ENCODE measurements at regions not wholly inside any gene's neighbourhood (a gene's known extent, or its start where the extent isn't known, plus 50 kb on each side); places are given as distances from the start of the nearest gene placed in this dataset.

DNA sequence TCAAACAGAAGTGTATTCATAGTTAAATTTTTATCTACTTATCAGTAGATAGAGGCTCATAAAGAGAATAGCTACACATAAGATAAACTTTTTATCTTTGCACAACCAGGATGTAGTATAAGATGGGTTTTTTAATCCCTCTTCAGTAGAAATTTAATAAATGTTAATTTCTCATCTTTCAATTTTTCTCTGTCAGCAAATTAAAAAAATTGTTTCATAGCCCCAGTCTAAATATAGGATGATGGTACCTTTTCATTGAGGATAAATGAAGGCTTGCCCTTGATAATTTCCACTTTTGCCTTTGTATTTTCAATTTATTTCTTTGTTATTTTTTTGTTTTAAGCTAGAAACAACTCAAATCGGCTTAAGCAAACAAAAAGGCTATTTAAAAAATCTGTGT, 251.2 kb upstream of the NOX3 start:
- DNase-seq, result no peak

GRCh38 chr6:155706341-155706740, 250.7 kb upstream of the NOX3 start:
- DNase-seq, result no peak

- DNase-seq, result no peak
Measured at GRCh38 chr6:155701342-155701741, 245.7 kb upstream of the NOX3 start.

- DNase-seq, result no peak
Measured at GRCh38 chr6:155695495-155695894, 239.9 kb upstream of the NOX3 start.

- no peak for DNase-seq
Measured at GRCh38 chr6:155694419-155694790, 238.8 kb upstream of the NOX3 start.

GRCh38 chr6:155693573-155694418, 238.2 kb upstream of the NOX3 start:
- DNase-seq, result peak; percentile 3

GRCh38 chr6:155690820-155691219, 235.2 kb upstream of the NOX3 start:
- no peak for DNase-seq

GRCh38 chr6:155687645-155688044, 232.0 kb upstream of the NOX3 start:
- DNase-seq, result no peak

DNA sequence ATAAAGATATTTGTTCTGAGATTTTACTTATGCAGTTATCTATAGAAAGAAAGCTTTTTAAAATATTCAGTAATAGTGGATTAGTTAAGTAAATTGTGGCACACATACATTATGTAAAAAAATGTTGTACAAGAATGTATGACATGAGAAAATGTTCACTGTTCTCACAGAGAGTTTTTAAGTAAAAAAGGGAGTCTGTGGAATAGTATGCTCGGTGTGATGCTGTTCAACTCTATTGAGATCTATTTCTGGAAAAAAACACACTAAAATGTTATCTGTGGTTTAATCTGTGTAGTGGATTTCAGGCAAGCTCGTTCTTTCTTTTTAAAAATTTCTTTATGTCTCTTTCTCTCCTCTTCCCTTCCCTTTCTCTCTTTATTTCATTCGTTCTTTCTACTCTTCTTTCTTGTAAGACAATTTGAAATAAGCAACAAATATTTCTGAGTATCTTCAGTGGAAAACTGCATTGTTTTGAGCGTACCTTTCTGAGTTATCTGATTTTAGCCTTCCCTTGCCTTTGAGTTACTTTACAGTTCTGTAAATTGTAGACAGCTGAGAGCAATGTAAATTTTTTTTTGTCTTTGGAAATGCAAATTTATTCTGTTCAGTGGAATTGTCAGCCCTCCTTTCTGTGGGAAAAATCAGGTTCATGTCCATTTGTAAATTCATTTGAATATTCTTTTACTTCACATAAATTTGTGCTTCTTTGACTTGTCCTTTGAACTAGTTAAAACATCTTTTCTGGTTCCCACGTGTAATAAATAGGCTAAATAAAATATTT, 229.0 kb upstream of the NOX3 start:
- DNase-seq, result no peak

DNA sequence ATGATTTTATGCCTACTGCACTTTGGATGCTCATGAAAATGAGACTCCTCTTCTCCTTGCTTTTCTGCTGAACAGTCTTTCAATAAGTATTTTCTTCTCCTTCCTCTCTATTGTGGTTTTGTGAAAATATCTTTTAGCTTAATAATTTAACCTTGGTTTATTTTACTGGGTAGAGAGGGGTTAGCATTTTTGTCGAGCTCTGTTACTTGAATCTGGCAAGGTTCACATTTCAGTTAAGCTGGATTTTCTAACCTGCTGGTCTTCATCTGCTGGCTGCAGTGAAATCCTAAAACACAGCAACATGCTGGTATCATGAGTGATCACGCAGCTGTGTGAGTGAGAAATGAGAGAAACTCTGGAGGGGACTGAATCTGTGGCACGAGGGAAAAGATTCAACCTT, 222.7 kb upstream of the NOX3 start:
- DNase-seq, result no peak

GRCh38 chr6:155676346-155676745, 220.7 kb upstream of the NOX3 start:
- DNase-seq, result no peak

GRCh38 chr6:155670655-155671054, 215.0 kb upstream of the NOX3 start:
- DNase-seq, result no peak

DNA sequence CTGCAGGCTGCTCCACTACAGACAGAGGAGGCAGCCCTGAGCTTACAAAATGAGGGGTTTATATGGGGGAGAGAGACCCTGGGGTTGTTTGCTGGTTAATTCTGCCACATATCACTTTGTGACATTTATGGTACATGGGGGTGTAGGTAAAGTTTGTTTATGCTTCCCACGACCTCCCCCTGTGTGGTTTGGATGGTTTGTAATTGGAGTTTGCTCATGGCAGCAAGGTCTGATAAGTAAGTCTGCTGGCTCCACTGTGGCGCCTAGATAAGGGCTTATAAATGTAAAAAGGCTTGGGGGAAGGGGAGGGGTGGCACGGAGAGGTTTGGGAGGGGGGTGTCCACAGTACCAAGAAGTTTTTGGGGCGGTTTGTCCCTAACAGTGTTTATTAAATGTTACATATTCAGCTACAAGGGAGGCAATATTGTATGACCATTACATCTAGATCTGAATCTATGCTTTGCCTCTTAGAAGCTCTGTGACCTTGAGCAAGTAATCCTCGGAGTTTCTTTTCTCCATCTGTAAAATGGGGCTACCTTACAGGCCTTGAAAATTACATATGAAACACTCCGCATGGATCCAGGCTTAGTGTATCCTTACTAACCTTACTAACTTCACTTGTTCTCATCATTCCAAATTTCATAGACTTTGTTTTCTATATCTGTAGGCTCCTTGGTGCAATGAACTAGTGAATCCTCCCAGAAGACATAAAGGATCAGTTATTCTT, 204.8 kb upstream of the NOX3 start:
- no peak for DNase-seq

GRCh38 chr6:155656024-155656423, 200.4 kb upstream of the NOX3 start:
- DNase-seq, result no peak

DNA sequence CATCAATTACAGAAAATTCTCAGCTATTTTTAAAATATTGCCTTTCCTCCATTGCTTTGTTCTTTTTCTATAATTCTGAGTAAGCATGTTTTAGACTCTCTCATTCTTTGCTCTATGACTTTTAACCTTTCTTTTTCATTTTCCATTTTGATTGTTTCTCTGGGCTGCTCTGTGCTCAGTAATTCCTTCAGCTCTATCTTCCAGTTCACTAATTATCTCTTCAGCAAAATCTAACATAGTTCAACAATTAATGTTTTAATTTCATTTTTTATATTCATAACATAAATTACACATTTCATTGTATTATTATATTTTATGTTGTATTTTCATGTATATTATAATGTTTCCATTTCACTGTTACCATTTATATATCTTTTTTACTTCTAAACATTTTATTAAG, 198.8 kb upstream of the NOX3 start:
- DNase-seq, result no peak

- DNase-seq, result no peak
Measured at GRCh38 chr6:155648301-155648700, 192.7 kb upstream of the NOX3 start.

GRCh38 chr6:155647354-155647753, 191.7 kb upstream of the NOX3 start:
- DNase-seq, result no peak

DNA sequence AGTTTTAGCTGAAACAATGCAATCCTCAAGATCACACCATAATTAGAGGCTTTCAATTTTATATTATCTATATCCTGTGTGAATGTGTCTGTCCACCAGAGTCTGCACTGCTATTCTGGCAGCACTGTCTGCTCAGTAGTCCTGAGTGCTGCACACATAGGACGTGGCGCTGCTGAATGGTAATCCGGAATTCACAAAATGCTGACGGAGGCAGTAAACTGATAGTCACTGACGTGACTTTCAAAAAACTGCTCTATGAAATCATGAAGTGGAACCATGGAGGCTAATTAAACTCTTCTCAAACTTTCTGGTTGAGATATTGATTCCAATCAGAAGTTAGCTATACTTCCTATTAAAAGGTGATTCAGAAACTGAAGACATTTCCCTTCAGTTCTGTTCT, 190.8 kb upstream of the NOX3 start:
- DNase-seq, result no peak

GRCh38 chr6:155645325-155645724, 189.7 kb upstream of the NOX3 start:
- no peak for DNase-seq

DNA sequence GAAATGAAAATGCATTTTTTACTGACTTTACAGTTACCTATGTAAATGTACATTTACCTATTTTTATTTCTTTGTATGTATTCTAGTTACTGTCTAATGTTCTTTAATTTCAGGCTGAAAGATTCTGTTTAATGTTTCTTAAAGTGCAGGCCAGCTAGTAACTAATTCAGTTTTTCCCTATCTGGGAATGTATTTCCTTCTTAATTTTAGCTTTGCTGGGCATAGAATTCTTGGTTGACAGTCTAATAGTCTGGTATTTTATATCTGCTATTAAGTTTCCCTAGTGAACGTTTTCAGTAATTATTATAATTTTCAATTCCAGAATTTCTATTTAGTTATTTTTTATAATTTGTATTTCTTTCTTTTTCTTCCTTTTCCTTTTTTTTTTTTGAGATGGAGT, 186.0 kb upstream of the NOX3 start:
- no peak for DNase-seq

GRCh38 chr6:155638200-155638599, 182.6 kb upstream of the NOX3 start:
- no peak for DNase-seq

- DNase-seq, result no peak
Measured at GRCh38 chr6:155635416-155635815, 179.8 kb upstream of the NOX3 start.

DNA sequence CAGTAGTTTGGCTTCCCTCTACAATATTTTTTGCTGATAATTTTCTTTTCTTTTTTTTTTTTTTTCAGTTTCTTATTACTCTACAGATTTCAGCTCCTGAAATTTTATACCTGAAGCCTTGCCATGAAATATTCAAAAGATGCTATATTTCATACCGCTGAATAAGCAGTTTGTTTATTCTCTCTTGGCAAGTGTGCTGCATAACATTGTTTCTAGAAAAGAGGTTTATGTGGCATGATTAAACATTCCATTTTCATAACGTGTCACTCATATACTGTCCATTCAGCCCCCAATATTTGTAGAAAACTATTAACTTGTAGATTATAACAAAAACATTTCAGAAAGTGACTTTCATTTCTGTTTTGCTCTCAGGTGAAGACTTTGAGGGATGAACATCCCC, 174.4 kb upstream of the NOX3 start:
- DNase-seq, result no peak

DNA sequence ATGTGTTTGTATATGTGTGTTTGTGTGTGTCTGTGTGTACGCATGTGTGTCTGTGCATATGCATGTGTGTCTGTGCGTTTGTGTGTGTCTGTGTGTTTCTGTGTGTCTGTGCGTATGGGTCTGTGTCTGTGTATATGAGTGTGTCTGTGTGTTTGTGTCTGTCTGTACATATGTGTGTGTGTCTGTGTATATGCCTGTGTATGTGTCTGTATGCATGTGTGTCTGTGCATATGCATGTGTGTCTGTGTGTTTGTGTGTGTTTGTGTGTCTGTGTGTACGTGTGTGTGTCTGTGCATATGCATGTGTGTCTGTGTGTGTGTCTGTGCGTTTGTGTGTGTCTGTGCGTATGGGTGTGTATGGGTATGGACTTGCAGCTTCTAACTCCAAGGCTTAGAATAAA, 174.0 kb upstream of the NOX3 start:
- DNase-seq, result no peak
